ENCODE measurements at regions not wholly inside any gene's neighbourhood (a gene's known extent, or its start where the extent isn't known, plus 50 kb on each side); places are given as distances from the start of the nearest gene placed in this dataset.

DNA sequence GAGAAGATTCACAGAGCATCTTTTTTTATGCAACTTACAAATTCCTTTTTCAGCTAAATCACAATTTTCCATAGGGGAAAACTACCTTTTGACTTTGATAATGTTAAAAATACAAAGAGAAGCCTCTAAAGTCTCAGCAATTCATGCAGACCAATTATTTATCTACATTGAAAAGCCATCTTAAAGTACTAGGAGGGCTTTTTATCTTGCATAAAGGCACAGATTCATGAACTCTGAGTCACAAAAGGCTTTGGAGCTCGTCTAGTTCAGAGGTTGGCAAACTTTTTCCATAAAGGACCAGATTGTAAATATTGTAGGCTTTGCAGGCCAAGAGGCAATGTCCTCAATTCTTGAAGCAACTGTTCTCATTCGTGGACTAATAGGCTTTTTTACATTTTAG lies 210.4 kb upstream of the HDX start:
- TF ChIP-seq TCF7 (CRISPR knock-in tag; IDR thresholded peaks at IDR 0.05; ENCODE audit: low read depth), result no peak
- TF ChIP-seq, protein P1, sequence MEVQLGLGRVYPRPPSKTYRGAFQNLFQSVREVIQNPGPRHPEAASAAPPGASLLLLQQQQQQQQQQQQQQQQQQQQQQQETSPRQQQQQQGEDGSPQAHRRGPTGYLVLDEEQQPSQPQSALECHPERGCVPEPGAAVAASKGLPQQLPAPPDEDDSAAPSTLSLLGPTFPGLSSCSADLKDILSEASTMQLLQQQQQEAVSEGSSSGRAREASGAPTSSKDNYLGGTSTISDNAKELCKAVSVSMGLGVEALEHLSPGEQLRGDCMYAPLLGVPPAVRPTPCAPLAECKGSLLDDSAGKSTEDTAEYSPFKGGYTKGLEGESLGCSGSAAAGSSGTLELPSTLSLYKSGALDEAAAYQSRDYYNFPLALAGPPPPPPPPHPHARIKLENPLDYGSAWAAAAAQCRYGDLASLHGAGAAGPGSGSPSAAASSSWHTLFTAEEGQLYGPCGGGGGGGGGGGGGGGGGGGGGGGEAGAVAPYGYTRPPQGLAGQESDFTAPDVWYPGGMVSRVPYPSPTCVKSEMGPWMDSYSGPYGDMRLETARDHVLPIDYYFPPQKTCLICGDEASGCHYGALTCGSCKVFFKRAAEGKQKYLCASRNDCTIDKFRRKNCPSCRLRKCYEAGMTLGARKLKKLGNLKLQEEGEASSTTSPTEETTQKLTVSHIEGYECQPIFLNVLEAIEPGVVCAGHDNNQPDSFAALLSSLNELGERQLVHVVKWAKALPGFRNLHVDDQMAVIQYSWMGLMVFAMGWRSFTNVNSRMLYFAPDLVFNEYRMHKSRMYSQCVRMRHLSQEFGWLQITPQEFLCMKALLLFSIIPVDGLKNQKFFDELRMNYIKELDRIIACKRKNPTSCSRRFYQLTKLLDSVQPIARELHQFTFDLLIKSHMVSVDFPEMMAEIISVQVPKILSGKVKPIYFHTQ (CRISPR knock-in tag; IDR thresholded peaks at IDR 0.05), result no peak
